ENCODE measurements at regions not wholly inside any gene's neighbourhood (a gene's known extent, or its start where the extent isn't known, plus 50 kb on each side); places are given as distances from the start of the nearest gene placed in this dataset.

DNA sequence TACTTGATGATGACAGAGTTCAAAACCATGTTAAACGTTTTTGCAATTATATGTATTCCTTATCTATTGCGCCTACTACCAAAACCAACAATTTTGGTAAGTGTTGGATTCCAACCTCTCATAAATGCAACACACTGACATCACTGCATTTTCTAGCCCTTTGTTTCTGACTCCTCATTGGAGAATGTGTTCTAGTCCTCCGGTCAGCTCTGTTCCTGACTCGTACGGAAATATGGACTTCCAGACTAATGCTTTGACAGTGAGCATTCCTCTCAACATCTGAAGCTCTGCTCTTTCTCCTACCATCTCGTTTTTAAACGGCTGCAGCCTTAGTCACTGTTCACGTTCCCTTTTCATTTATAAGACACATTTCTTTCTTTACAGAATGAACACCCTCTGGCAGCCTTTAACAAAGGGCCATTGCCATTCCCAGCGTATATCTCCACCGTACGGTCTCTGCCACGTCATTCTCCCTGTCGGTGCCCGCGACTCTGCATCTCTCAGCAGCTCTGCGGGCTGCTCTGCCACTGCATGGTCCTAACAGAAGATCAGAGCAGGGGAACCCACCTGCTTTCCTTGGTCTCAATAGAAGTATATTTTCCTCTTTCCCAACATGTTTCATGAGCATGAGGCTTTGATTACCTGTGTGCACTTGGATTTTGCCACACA lies 103.0 kb upstream of the SYNDIG1 start:
- Mint-ChIP-seq H3K4me3 (no peak overlapping the region), H3K27me3 (ENCODE audit: low read depth, poor library complexity) (peaks cover 5% of the 10 kb centered on the region), H3K9me3 (peaks cover 18% of the 10 kb centered on the region), H3K27ac (no peak overlapping the region), H3K4me1 (peaks cover 5% of the 10 kb centered on the region), H3K36me3 (ENCODE audit: low read depth) (peaks cover 7% of the 10 kb centered on the region)
- DNase-seq = no peak
- TF ChIP-seq, protein P1, sequence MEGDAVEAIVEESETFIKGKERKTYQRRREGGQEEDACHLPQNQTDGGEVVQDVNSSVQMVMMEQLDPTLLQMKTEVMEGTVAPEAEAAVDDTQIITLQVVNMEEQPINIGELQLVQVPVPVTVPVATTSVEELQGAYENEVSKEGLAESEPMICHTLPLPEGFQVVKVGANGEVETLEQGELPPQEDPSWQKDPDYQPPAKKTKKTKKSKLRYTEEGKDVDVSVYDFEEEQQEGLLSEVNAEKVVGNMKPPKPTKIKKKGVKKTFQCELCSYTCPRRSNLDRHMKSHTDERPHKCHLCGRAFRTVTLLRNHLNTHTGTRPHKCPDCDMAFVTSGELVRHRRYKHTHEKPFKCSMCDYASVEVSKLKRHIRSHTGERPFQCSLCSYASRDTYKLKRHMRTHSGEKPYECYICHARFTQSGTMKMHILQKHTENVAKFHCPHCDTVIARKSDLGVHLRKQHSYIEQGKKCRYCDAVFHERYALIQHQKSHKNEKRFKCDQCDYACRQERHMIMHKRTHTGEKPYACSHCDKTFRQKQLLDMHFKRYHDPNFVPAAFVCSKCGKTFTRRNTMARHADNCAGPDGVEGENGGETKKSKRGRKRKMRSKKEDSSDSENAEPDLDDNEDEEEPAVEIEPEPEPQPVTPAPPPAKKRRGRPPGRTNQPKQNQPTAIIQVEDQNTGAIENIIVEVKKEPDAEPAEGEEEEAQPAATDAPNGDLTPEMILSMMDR (IDR thresholded peaks at IDR 0.05) = no peak

DNA sequence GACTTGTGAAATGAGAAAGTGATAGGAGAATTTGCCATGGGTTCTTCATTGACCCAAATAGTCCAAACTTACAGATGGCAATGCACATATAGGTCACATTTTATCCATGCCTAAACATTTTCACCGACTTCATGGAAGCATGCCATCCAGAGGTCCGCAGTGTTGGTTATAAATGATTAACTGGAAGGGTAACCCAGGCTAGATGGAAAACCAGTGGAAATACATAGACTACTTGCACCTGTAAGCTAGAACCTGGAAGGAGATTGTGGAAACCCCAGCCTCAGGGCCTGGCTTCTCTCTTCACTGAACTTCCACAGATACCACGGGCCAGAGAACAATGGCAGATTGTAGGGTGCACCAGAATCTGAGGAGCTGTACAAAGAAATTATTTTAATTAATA lies 103.8 kb upstream of the SYNDIG1 start:
- peaks cover 5% of the 10 kb centered on the region for H3K4me1 Mint-ChIP-seq
- H3K36me3 Mint-ChIP-seq (ENCODE audit: low read depth) = peaks cover 7% of the 10 kb centered on the region
- DNase-seq = no peak
- H3K27ac Mint-ChIP-seq = no peak overlapping the region
- H3K4me3 Mint-ChIP-seq = no peak overlapping the region
- peaks cover 23% of the 10 kb centered on the region for H3K9me3 Mint-ChIP-seq
- TF ChIP-seq, protein P1 (IDR thresholded peaks at IDR 0.05) = no peak
- H3K27me3 Mint-ChIP-seq (ENCODE audit: low read depth, poor library complexity) = peaks cover 5% of the 10 kb centered on the region

DNA sequence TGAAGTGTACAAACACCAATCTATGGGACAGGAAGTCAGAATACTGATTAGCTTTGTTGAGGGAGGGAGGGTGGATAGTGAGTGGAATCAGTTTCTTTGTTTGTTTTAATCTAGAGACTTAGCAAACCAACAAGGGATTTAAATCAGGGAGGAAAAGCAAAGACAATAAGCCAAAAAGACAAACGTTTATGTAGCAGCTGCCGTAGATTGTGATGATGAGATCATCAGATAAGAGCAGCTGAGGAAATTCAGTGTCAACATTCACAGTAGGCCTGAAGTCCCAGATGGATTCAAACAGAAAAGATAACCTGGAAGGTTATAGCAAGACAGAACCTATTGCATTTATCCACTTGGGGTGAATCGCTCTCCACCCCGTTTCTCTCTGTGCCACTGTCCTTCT lies 104.9 kb upstream of the SYNDIG1 start:
- no peak for DNase-seq
- Mint-ChIP-seq H3K27me3 (ENCODE audit: low read depth, poor library complexity) (peaks cover 5% of the 10 kb centered on the region), H3K36me3 (ENCODE audit: low read depth) (peaks cover 7% of the 10 kb centered on the region), H3K4me3 (no peak overlapping the region), H3K9me3 (peaks cover 25% of the 10 kb centered on the region), H3K4me1 (peaks cover 8% of the 10 kb centered on the region), H3K27ac (no peak overlapping the region)
- TF ChIP-seq, protein P1 (IDR thresholded peaks at IDR 0.05) = no peak

- DNase-seq = no peak
- Mint-ChIP-seq H3K4me3 (no peak overlapping the region), H3K4me1 (peaks cover 22% of the 10 kb centered on the region), H3K36me3 (ENCODE audit: low read depth) (peaks cover 7% of the 10 kb centered on the region), H3K27me3 (ENCODE audit: low read depth, poor library complexity) (peaks cover 5% of the 10 kb centered on the region), H3K9me3 (peaks cover 25% of the 10 kb centered on the region), H3K27ac (no peak overlapping the region)
- TF ChIP-seq, protein P1 (IDR thresholded peaks at IDR 0.05) = no peak
Measured at GRCh38 chr20:24363031-24363430, 106.4 kb upstream of the SYNDIG1 start.

DNA sequence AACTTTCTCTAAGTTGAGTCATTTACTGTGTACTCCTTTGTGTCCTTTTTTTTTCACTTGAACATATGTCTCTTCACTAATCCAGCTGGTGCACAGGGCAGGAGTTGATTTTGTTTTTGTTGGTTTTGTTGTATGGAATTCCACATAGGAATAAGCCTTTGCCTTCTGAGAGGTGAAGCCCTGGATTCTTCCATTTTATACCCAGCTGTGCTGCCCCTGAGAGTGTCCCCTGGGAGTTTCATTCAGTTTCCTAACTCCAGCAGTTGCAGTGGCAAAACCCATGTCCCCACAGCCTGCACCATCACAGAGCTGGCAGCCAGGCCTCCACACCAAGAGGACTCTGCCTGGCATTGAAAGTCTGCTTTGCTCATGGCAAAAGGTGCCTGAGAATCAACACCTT lies 107.3 kb upstream of the SYNDIG1 start:
- peaks cover 25% of the 10 kb centered on the region for H3K9me3 Mint-ChIP-seq
- H3K4me1 Mint-ChIP-seq = peaks cover 32% of the 10 kb centered on the region
- H3K4me3 Mint-ChIP-seq = no peak overlapping the region
- H3K27ac Mint-ChIP-seq = no peak overlapping the region
- TF ChIP-seq, protein P1 (IDR thresholded peaks at IDR 0.05) = no peak
- peaks cover 5% of the 10 kb centered on the region for H3K27me3 Mint-ChIP-seq (ENCODE audit: low read depth, poor library complexity)
- no peak for DNase-seq
- peaks cover 7% of the 10 kb centered on the region for H3K36me3 Mint-ChIP-seq (ENCODE audit: low read depth)

DNA sequence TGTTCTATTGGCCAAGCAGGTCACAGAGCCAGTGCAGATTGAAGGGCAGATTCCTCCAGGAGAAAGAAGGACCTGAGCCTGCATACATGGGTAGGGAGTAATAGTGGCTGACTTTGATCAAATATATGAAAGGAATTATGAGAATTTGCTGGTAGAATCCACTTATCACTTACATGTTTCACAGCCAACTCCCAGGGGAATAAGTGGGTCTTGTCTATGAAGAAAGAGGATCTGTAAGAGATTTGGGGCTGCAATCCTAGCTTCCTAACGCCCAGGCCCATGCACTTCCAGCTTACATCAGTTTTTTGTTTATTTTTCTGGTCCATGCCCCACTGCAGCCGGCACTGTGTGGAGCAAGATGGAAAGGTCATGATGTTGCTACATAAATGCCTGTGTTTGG lies 107.9 kb upstream of the SYNDIG1 start:
- H3K27ac Mint-ChIP-seq = no peak overlapping the region
- TF ChIP-seq, protein P1 (IDR thresholded peaks at IDR 0.05) = no peak
- H3K9me3 Mint-ChIP-seq = peaks cover 25% of the 10 kb centered on the region
- no peaks in the 10 kb centered on the region for H3K27me3 Mint-ChIP-seq (ENCODE audit: low read depth, poor library complexity)
- no peak overlapping the region for H3K4me3 Mint-ChIP-seq
- peaks cover 7% of the 10 kb centered on the region for H3K36me3 Mint-ChIP-seq (ENCODE audit: low read depth)
- H3K4me1 Mint-ChIP-seq = peaks cover 37% of the 10 kb centered on the region
- no peak for DNase-seq

Data from nephron progenitor cell (in vitro differentiated cells).